GM23338 (cell line): ENCODE measurements at regions not wholly inside any gene's neighbourhood (a gene's known extent, or its start where the extent isn't known, plus 50 kb on each side); places are given as distances from the start of the nearest gene placed in this dataset.

Experiments
- ATAC-seq: fragments of 200-7000 bp; cut with Tn5 transposase; 3 replicates; pipeline ENCODE4 v1.9.1; 2020
- DNase-seq: peaks from one replicate; pipeline ENCODE4 v3.0.0-alpha.2; 2015; ENCODE audit warnings: low spot score
- H2AFZ ChIP-seq: fragments of 200-600 bp; sonication (generic); 2 replicates; pipeline ENCODE4 v1.8.0; 2016; ENCODE audit warnings: antibody characterized with exemption, mild to moderate bottlenecking, moderate library complexity
- H3F3A ChIP-seq: fragments of 200-600 bp; sonication (generic); replicated peaks from 2 replicates; pipeline ENCODE4 v1.8.0; 2017; ENCODE audit warnings: antibody characterized with exemption, mixed run types, low read depth
- H3K27ac ChIP-seq: fragments of 200-600 bp; sonication (generic); 2 replicates; pipeline ENCODE4 v1.6.1; 2016; ENCODE audit warnings: low read depth
- H3K27me3 ChIP-seq: fragments of 200-600 bp; sonication (generic); 2 replicates; pipeline ENCODE4 v1.8.0; 2016; ENCODE audit warnings: mild to moderate bottlenecking, mixed run types, moderate library complexity; ENCODE audit not compliant: insufficient read depth
- H3K36me3 ChIP-seq: fragments of 200-600 bp; sonication (generic); 2 replicates; pipeline ENCODE4 v1.8.0; 2016; ENCODE audit warnings: mild to moderate bottlenecking; ENCODE audit not compliant: insufficient read depth
- H3K4me1 ChIP-seq: fragments of 200-600 bp; sonication (generic); 2 replicates; pipeline ENCODE4 v1.8.0; 2016; ENCODE audit warnings: mild to moderate bottlenecking, moderate library complexity; ENCODE audit not compliant: insufficient read depth
- H3K4me2 ChIP-seq: fragments of 200-600 bp; sonication (generic); 2 replicates; pipeline ENCODE4 v1.7.1; 2017; ENCODE audit warnings: mixed run types
- H3K4me3 ChIP-seq: fragments of 200-600 bp; sonication (generic); 2 replicates; pipeline ENCODE4 v1.6.1; 2016; ENCODE audit warnings: mixed run types
- H3K79me2 ChIP-seq: fragments of 200-600 bp; sonication (generic); replicated peaks from 2 replicates; pipeline ENCODE4 v1.8.0; 2017; ENCODE audit warnings: mild to moderate bottlenecking; ENCODE audit not compliant: insufficient read depth
- H3K9me2 ChIP-seq: fragments of 200-600 bp; sonication (generic); 2 replicates; pipeline ENCODE4 v1.8.0; 2017; ENCODE audit not compliant: insufficient read depth
- H4K20me1 ChIP-seq: fragments of 200-600 bp; sonication (generic); replicated peaks from 2 replicates; pipeline ENCODE4 v1.8.0; 2017; ENCODE audit warnings: mild to moderate bottlenecking; ENCODE audit not compliant: insufficient read depth
- H3K27ac Mint-ChIP-seq: 2 replicates; pipeline ENCODE4 v1.8.0; 2020; ENCODE audit warnings: inconsistent platforms, mild to moderate bottlenecking, moderate library complexity, mixed read lengths
- H3K27me3 Mint-ChIP-seq: 3 replicates; pipeline ENCODE4 v1.8.0; 2022; ENCODE audit warnings: low read depth, mild to moderate bottlenecking, moderate library complexity, mixed read lengths, inconsistent platforms; ENCODE audit not compliant: insufficient read depth, poor library complexity
- H3K36me3 Mint-ChIP-seq: 3 replicates; pipeline ENCODE4 v1.8.0; 2021; ENCODE audit warnings: low read depth, mild to moderate bottlenecking, inconsistent platforms, moderate library complexity, mixed read lengths
- H3K4me1 Mint-ChIP-seq: 3 replicates; pipeline ENCODE4 v1.8.0; 2020; ENCODE audit warnings: mild to moderate bottlenecking, inconsistent platforms, mixed read lengths
- H3K4me3 Mint-ChIP-seq: 3 replicates; pipeline ENCODE4 v1.8.0; 2021; ENCODE audit warnings: moderate library complexity, mild to moderate bottlenecking, inconsistent platforms, mixed read lengths
- H3K9me3 Mint-ChIP-seq: 3 replicates; pipeline ENCODE4 v1.8.0; 2020; ENCODE audit warnings: moderate library complexity, mild to moderate bottlenecking, inconsistent platforms, mixed read lengths
- CREB1 ChIP-seq: fragments of 250-450 bp; sonication (Bioruptor Pico); IDR thresholded peaks from 2 replicates; pipeline ENCODE4 v1.5.0; 2020; ENCODE audit warnings: low read depth, mild to moderate bottlenecking, moderate library complexity
- EZH2phosphoT487 ChIP-seq: fragments of 200-600 bp; sonication (generic); IDR thresholded peaks from one replicate; pipeline ENCODE4 v1.8.1; 2018; ENCODE audit warnings: antibody characterized with exemption; ENCODE audit not compliant: unreplicated experiment
- NANOG ChIP-seq: IDR thresholded peaks from 2 replicates; pipeline ENCODE4 v1.6.1; 2016; ENCODE audit warnings: antibody characterized with exemption, borderline replicate concordance
- POLR2AphosphoS5 ChIP-seq: IDR thresholded peaks from 2 replicates; pipeline ENCODE4 v1.6.1; 2016; ENCODE audit warnings: antibody characterized with exemption, low read depth
- STAT1 ChIP-seq: IDR thresholded peaks from one replicate; pipeline ENCODE4 v1.6.1; 2016; ENCODE audit warnings: antibody characterized with exemption; ENCODE audit not compliant: unreplicated experiment
- ZNF331 ChIP-seq: fragments of 250-450 bp; sonication (Bioruptor Pico); IDR thresholded peaks from 2 replicates; pipeline ENCODE4 v1.5.0; 2020; ENCODE audit warnings: low read depth, mild to moderate bottlenecking, moderate library complexity
- TF ChIP-seq, protein P1 (sequence below): IDR thresholded peaks from 2 replicates; pipeline ENCODE4 v1.6.1; 2016; ENCODE audit warnings: antibody characterized with exemption
- TF ChIP-seq, protein P2 (sequence below), 2 experiments: fragments of 200-600 bp in 1 of 2; sonication (generic) in 1 of 2; conservative IDR thresholded peaks; 2 replicates each; pipeline versions ENCODE4 v1.5.1 to v1.6.1; 2016 to 2017; ENCODE audit warnings: antibody characterized with exemption in 2 of 2, low read depth in 2 of 2, mild to moderate bottlenecking in 2 of 2, moderate library complexity in 1 of 2

DNA sequence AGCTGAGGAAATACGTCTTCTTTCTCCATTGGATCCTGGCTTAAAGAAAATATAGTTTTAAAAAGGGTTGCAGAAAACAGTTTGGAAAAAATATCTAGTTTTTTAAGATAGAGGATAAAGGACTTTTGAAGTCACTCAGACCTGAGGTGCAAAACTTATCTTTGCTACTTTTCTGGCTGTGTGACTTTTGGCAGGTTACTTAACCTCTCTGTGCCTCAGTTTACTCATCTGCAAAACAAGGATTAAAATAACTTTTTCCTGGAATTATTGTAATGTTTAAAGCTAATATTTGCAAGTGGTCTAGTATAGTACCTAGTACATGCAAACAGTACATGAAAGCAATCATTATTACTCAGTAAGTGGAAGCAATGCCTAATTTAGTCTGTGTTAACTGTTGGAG lies 176.8 kb downstream of the TBX5 start (continued):
- TF ChIP-seq NANOG (no peak), POLR2AphosphoS5 (no peak), CREB1 (no peak)
- TF ChIP-seq, protein P1, sequence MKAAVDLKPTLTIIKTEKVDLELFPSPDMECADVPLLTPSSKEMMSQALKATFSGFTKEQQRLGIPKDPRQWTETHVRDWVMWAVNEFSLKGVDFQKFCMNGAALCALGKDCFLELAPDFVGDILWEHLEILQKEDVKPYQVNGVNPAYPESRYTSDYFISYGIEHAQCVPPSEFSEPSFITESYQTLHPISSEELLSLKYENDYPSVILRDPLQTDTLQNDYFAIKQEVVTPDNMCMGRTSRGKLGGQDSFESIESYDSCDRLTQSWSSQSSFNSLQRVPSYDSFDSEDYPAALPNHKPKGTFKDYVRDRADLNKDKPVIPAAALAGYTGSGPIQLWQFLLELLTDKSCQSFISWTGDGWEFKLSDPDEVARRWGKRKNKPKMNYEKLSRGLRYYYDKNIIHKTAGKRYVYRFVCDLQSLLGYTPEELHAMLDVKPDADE, result no peak

DNA sequence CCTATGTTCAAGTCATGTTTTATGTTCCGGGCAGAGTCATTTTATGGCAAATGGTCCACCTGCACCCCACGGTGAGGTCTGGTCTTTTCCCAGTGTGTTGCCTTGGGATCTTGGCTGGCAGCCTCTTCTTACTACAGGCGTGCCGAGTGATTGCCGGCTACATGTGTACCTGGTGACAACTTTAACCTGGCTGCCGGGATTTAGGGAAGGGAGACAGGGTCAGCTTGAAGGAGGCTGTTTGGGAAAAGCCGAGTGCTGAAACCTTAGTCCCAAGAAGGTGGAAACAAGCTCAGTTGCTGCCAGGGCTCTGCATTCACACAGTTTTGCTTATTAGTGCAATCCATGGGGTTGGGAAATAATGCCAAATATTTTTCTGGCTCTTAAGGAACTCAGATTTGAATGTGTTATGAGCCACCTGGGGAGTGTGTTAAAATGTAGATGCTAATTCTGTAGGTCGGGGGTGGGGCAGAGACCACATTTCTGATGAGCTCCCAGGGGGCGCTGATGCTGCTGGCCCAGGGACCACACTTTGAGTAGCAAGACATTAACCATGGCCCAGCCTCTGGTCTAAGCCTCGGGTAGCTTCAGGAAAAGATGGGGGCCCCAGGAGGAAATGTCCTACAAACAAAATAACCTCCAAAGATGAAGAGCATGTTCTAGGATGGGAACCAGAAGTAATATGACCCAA lies 179.6 kb downstream of the TBX5 start:
- Mint-ChIP-seq H3K9me3 (no peaks in the 10 kb centered on the region), H3K27ac (no peak overlapping the region), H3K27me3 (peaks cover 8% of the 10 kb centered on the region), H3K36me3 (no peaks in the 10 kb centered on the region), H3K4me3 (no peak overlapping the region), H3K4me1 (peaks cover 37% of the 10 kb centered on the region)
- Histone ChIP-seq H3K9me2 (no peaks in the 10 kb centered on the region), H3K4me3 (no peak overlapping the region), H4K20me1 (no peaks in the 10 kb centered on the region), H3F3A (0 out of 2 replicates have a peak, but pooled peaks cover 3% of the 10 kb centered on the region), H3K4me2 (0 out of 2 replicates have a peak overlapping the region, but pooled peaks have one; percentile 56), H3K36me3 (no peaks in the 10 kb centered on the region), H2AFZ (no peak overlapping the region), H3K27me3 (no peaks in the 10 kb centered on the region), H3K79me2 (no peaks in the 10 kb centered on the region), H3K27ac (no peak overlapping the region), H3K4me1 (peaks cover 28% of the 10 kb centered on the region)
- TF ChIP-seq, protein P2, sequence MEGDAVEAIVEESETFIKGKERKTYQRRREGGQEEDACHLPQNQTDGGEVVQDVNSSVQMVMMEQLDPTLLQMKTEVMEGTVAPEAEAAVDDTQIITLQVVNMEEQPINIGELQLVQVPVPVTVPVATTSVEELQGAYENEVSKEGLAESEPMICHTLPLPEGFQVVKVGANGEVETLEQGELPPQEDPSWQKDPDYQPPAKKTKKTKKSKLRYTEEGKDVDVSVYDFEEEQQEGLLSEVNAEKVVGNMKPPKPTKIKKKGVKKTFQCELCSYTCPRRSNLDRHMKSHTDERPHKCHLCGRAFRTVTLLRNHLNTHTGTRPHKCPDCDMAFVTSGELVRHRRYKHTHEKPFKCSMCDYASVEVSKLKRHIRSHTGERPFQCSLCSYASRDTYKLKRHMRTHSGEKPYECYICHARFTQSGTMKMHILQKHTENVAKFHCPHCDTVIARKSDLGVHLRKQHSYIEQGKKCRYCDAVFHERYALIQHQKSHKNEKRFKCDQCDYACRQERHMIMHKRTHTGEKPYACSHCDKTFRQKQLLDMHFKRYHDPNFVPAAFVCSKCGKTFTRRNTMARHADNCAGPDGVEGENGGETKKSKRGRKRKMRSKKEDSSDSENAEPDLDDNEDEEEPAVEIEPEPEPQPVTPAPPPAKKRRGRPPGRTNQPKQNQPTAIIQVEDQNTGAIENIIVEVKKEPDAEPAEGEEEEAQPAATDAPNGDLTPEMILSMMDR (conservative IDR thresholded peaks at IDR 0.05; ENCODE audit: low read depth in 2 of 2), result peak; percentile 58 to 63
- TF ChIP-seq STAT1 (no peak), EZH2phosphoT487 (no peak)
- DNase-seq, result peak; percentile 70
- ATAC-seq, result peak; percentile 70

DNA sequence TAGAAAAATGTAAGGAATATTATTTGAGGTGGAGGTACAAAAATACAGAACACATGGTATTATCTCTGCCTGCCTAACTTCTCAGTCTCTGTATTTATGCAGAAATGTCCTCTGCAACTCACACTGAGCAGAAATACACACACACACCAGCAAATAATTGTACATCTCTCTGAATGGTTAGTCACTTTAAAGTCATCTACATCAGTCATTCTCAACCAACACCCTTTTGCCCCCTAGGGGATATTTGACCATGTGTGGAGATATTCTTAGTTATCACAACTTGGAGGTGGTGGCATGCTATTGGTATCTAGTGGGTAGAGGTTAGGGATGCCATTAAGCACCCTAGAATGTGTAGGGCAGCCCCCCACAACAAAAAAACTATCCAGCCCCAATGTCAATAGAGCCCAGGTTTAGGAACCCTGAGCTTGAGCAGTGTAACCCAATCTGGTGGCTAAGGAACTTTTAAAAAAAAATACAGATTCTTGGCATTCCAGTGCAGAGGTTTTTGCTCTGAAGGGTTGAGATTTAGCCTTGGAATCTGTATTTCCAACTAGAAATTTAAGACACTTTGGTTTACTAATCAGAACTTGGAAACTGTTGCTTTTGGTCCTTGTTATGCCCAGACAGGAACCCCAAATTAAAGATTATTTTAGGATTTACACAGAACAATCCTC lies 183.8 kb downstream of the TBX5 start:
- Histone ChIP-seq H3F3A (0 out of 2 replicates have a peak, but pooled peaks cover 3% of the 10 kb centered on the region), H3K4me1 (peaks cover 28% of the 10 kb centered on the region), H4K20me1 (no peaks in the 10 kb centered on the region), H3K9me2 (peaks cover 6% of the 10 kb centered on the region; the same call in 1 of the 2 replicates), H3K4me2 (0 out of 2 replicates have a peak overlapping the region, but pooled peaks have one; percentile 7), H3K27ac (no peak overlapping the region), H3K27me3 (no peaks in the 10 kb centered on the region), H2AFZ (no peak overlapping the region), H3K79me2 (no peaks in the 10 kb centered on the region), H3K4me3 (no peak overlapping the region), H3K36me3 (no peaks in the 10 kb centered on the region)
- no peak overlapping the region for H3K4me3 Mint-ChIP-seq
- H3K36me3 Mint-ChIP-seq, result no peaks in the 10 kb centered on the region
- peak; percentile 55 for DNase-seq
- peaks cover 9% of the 10 kb centered on the region for H3K27me3 Mint-ChIP-seq
- H3K4me1 Mint-ChIP-seq, result peaks cover 37% of the 10 kb centered on the region
- no peaks in the 10 kb centered on the region for H3K9me3 Mint-ChIP-seq
- no peak overlapping the region for H3K27ac Mint-ChIP-seq
- peak; percentile 42 for ATAC-seq
- TF ChIP-seq, protein P2 (conservative IDR thresholded peaks at IDR 0.05; ENCODE audit: low read depth in 2 of 2), result 0 out of 4 replicates have a peak, but pooled peaks of 1 of the 2 experiments have one; percentile 11
- TF ChIP-seq NANOG, result no peak
- no peak for TF ChIP-seq ZNF331
- TF ChIP-seq, protein P1, result no peak
